ENCODE measurements at regions not wholly inside any gene's neighbourhood (a gene's known extent, or its start where the extent isn't known, plus 50 kb on each side); places are given as distances from the start of the nearest gene placed in this dataset.

DNA sequence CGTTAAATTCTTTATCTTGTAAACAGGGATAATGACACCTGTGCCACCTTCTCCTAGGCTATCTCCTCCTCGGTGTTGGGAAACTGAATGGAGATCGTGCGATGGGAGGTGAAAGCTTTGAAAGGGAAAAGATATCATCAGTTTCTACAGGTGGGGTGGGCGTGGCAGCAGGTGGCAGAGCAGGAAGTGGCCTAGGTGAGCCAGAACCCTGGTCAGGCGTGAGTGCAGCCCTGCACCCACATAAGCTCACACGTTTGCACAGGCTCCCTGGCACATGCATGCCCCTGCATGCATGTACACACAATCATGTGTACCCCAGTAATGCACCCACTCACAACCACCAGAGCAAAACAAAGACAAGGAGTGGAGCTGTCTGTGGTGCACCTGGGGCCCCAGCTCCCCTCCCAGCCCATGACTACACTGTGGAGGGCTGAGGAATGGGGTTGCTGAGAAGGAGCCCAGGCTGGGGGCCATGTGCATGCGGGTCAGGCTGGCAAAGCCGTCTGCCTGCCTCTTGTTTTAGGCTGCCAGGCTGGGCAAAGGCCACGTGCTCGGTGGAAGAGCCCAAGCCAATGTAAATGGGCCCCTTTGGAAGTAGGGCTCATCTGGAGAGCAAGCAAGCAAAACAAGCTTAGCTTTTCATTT lies 61.5 kb downstream of the TFAP2C start:
- Histone ChIP-seq H3K4me1 (ENCODE audit: control insufficient read depth, insufficient read depth, low read length) (no peaks in the 10 kb centered on the region), H3K4me3 (ENCODE audit: low read depth in 2 of 2, low read length in 2 of 2) (no peak overlapping the region), H3K36me3 (ENCODE audit: control insufficient read depth, insufficient read depth, low read length) (no peaks in the 10 kb centered on the region), H3K9me3 (ENCODE audit: control insufficient read depth, insufficient read depth, low read depth, low read length) (no peaks in the 10 kb centered on the region), H3K27ac (ENCODE audit: low read length) (no peak overlapping the region), H3K27me3 (ENCODE audit: control insufficient read depth, insufficient read depth, low read length) (no peaks in the 10 kb centered on the region)
- ChIA-PET POLR2A (no interaction called here), CTCF (no interaction called here)
- no peak for DNase-seq (ENCODE audit: low read depth, low spot score)
- intact Hi-C loops (cut with micrococcal nuclease; ENCODE audit: unreplicated experiment) (no loop called here), in situ Hi-C loops (cut with HindIII; ENCODE audit: low pct_unique_long_range_greater_than_20kb, low sequenced_read_pairs) (no loop called here)
- no TSS peak for BruUV-seq (replicated peaks)
- TF ChIP-seq, protein P1, sequence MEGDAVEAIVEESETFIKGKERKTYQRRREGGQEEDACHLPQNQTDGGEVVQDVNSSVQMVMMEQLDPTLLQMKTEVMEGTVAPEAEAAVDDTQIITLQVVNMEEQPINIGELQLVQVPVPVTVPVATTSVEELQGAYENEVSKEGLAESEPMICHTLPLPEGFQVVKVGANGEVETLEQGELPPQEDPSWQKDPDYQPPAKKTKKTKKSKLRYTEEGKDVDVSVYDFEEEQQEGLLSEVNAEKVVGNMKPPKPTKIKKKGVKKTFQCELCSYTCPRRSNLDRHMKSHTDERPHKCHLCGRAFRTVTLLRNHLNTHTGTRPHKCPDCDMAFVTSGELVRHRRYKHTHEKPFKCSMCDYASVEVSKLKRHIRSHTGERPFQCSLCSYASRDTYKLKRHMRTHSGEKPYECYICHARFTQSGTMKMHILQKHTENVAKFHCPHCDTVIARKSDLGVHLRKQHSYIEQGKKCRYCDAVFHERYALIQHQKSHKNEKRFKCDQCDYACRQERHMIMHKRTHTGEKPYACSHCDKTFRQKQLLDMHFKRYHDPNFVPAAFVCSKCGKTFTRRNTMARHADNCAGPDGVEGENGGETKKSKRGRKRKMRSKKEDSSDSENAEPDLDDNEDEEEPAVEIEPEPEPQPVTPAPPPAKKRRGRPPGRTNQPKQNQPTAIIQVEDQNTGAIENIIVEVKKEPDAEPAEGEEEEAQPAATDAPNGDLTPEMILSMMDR (IDR thresholded peaks at IDR 0.05): no peak
- TF ChIP-seq, protein P2, sequence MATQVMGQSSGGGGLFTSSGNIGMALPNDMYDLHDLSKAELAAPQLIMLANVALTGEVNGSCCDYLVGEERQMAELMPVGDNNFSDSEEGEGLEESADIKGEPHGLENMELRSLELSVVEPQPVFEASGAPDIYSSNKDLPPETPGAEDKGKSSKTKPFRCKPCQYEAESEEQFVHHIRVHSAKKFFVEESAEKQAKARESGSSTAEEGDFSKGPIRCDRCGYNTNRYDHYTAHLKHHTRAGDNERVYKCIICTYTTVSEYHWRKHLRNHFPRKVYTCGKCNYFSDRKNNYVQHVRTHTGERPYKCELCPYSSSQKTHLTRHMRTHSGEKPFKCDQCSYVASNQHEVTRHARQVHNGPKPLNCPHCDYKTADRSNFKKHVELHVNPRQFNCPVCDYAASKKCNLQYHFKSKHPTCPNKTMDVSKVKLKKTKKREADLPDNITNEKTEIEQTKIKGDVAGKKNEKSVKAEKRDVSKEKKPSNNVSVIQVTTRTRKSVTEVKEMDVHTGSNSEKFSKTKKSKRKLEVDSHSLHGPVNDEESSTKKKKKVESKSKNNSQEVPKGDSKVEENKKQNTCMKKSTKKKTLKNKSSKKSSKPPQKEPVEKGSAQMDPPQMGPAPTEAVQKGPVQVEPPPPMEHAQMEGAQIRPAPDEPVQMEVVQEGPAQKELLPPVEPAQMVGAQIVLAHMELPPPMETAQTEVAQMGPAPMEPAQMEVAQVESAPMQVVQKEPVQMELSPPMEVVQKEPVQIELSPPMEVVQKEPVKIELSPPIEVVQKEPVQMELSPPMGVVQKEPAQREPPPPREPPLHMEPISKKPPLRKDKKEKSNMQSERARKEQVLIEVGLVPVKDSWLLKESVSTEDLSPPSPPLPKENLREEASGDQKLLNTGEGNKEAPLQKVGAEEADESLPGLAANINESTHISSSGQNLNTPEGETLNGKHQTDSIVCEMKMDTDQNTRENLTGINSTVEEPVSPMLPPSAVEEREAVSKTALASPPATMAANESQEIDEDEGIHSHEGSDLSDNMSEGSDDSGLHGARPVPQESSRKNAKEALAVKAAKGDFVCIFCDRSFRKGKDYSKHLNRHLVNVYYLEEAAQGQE (IDR thresholded peaks at IDR 0.05; ENCODE audit: insufficient read depth in 1 of 2, low read depth in 2 of 2, low read length in 1 of 2): no peak
- TF ChIP-seq POLR2AphosphoS5 (IDR thresholded peaks at IDR 0.05; ENCODE audit: low read depth, low read length): no peak
- no peak for TF ChIP-seq TCF7L2 (IDR thresholded peaks at IDR 0.05; ENCODE audit: low read depth, low read length)
- TF ChIP-seq SIN3A (IDR thresholded peaks at IDR 0.05; ENCODE audit: borderline replicate concordance, insufficient read depth, low read depth, low read length): no peak
- no peak for ATAC-seq

DNA sequence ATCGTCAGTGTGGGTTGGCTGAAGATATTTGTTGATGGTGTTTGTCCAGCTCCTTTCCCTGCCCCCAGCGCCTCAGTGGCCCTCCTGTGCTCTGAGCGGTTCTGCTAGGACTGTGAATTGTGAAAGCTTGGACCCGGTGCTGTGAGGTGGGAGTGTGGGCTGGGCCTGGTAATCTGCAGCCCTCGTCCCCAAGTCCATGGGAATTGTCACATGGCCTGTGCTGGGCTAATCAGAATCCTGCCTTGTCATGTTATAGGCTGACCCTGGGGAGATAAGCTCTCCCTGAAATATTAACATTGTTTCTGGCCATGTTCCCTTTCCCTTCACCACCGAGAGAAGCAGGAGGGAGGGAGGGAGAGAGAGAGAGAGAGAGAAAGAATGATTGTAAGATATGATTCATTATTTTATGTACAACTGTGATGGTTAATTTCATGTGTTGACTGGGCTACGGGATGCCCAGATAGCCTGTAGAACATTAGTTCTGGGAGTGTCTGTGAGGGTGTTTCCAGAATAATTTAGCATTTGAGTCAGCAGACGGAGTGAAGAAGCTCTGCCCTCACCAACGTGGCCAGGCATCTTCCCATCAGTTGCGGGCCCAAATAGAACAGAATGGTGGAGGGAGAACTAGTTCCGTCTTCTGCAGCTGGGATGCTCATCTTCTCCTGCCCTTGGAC lies 62.4 kb downstream of the TFAP2C start:
- H3K27ac ChIP-seq (ENCODE audit: low read length): no peak overlapping the region
- H3K4me1 ChIP-seq (ENCODE audit: control insufficient read depth, insufficient read depth, low read length): no peaks in the 10 kb centered on the region
- ChIA-PET CTCF (no interaction called here), POLR2A (interaction anchor here (0.5 kb wide), 1 partner anchor 12 kb away, joined by 6 read pairs; no protein-coding TSS in a partner anchor)
- DNase-seq (ENCODE audit: low read depth, low spot score) (no peak), ATAC-seq (no peak)
- no peak overlapping the region for H3K4me3 ChIP-seq (ENCODE audit: low read depth in 2 of 2, low read length in 2 of 2)
- intact Hi-C loops (cut with micrococcal nuclease; ENCODE audit: unreplicated experiment): no loop called here
- no TSS peak for BruUV-seq (replicated peaks)
- no peaks in the 10 kb centered on the region for H3K36me3 ChIP-seq (ENCODE audit: control insufficient read depth, insufficient read depth, low read length)
- in situ Hi-C loops (cut with HindIII; ENCODE audit: low pct_unique_long_range_greater_than_20kb, low sequenced_read_pairs): no loop called here
- no peak for TF ChIP-seq TCF7L2 (IDR thresholded peaks at IDR 0.05; ENCODE audit: low read depth, low read length)
- TF ChIP-seq, protein P2 (IDR thresholded peaks at IDR 0.05; ENCODE audit: insufficient read depth in 1 of 2, low read depth in 2 of 2, low read length in 1 of 2): no peak
- no peak for TF ChIP-seq SIN3A (IDR thresholded peaks at IDR 0.05; ENCODE audit: borderline replicate concordance, insufficient read depth, low read depth, low read length)
- TF ChIP-seq, protein P1 (IDR thresholded peaks at IDR 0.05): no peak
- no peak for TF ChIP-seq POLR2AphosphoS5 (IDR thresholded peaks at IDR 0.05; ENCODE audit: low read depth, low read length)
- H3K9me3 ChIP-seq (ENCODE audit: control insufficient read depth, insufficient read depth, low read depth, low read length): no peaks in the 10 kb centered on the region
- H3K27me3 ChIP-seq (ENCODE audit: control insufficient read depth, insufficient read depth, low read length): no peaks in the 10 kb centered on the region
